B cell (primary cell): ENCODE measurements at regions not wholly inside any gene's neighbourhood (a gene's known extent, or its start where the extent isn't known, plus 50 kb on each side); places are given as distances from the start of the nearest gene placed in this dataset.

Source experiments
- ATAC-seq: fragments of 200-7000 bp; cut with Tn5 transposase; one replicate; pipeline ENCODE4 v1.10.0; 2021; ENCODE audit warnings: low read depth, mild to moderate bottlenecking, moderate number of reproducible peaks, moderate library complexity
- CTCF ChIA-PET: fragments of 350-600 bp; sonication (Branson Sonifier 250); formaldehyde crosslinking; loops from one replicate; lab custom pipeline; 2021; ENCODE audit warnings: antibody characterized with exemption, inconsistent platforms; lab: Charles Lee
- POLR2A ChIA-PET: fragments of 350-600 bp; sonication (Branson Sonifier 250); formaldehyde crosslinking; loops from one replicate; lab custom pipeline; 2021; ENCODE audit warnings: antibody characterized with exemption; lab: Charles Lee
- DNase-seq: peaks from one replicate; pipeline ENCODE4 v3.0.0; 2013
- H2AFZ ChIP-seq: 2 replicates; pipeline ENCODE4 v1.6.1; 2012; ENCODE audit warnings: mild to moderate bottlenecking, low read depth, low read length; ENCODE audit not compliant: insufficient read depth, poor library complexity, severe bottlenecking
- H3K27ac ChIP-seq, 2 donors: 1 replicate in 1 of 2; 2 replicates in 1 of 2; pipeline ENCODE4 v1.5.1; 2012 to 2013; ENCODE audit warnings: low read length in 2 of 2, mild to moderate bottlenecking in 2 of 2, moderate library complexity in 1 of 2
- H3K27me3 ChIP-seq, 4 experiments: fragments of 200-600 bp in 1 of 4; sonication (generic) in 1 of 4; replicated peaks in 1 of 4; 1 replicate in 2 of 4; 2 replicates in 2 of 4; pipeline versions ENCODE4 v1.6.1 to v1.7.0; 2013 to 2016; ENCODE audit warnings: low read length in 3 of 4, mild to moderate bottlenecking in 2 of 4, mixed read lengths in 1 of 4, moderate library complexity in 1 of 4; ENCODE audit not compliant: insufficient read depth in 4 of 4, control insufficient read depth in 3 of 4; ENCODE audit errors: control extremely low read depth in 1 of 4
- H3K36me3 ChIP-seq, 2 experiments: replicated peaks in 1 of 2; 1 replicate in 1 of 2; 2 replicates in 1 of 2; pipeline versions ENCODE4 v1.6.1 to v1.7.1; 2013; ENCODE audit warnings: low read length in 1 of 2; ENCODE audit not compliant: insufficient read depth in 2 of 2, control insufficient read depth in 1 of 2; ENCODE audit errors: control extremely low read depth in 1 of 2, extremely low read depth in 1 of 2
- H3K4me1 ChIP-seq, 2 donors: fragments of 200-600 bp in 1 of 2; sonication (generic) in 1 of 2; 1 replicate in 1 of 2; 2 replicates in 1 of 2; pipeline versions ENCODE4 v1.5.1 to v1.6.1; 2013 to 2017; ENCODE audit warnings: low read length in 2 of 2; ENCODE audit not compliant: control insufficient read depth in 2 of 2, insufficient read depth in 2 of 2
- H3K4me2 ChIP-seq: replicated peaks from 2 replicates; pipeline ENCODE3; 2012; ENCODE audit warnings: mild to moderate bottlenecking, low read depth, low read length; ENCODE audit not compliant: poor library complexity, severe bottlenecking
- H3K4me3 ChIP-seq, 5 experiments: fragments of 200-600 bp in 1 of 5; sonication (generic) in 1 of 5; 1 replicate in 3 of 5; 2 replicates in 2 of 5; pipeline versions ENCODE4 v1.5.1 to v1.7.0; 2011 to 2016; ENCODE audit warnings: low read length in 4 of 5, mild to moderate bottlenecking in 4 of 5, low read depth in 2 of 5, control low read depth in 1 of 5, moderate library complexity in 1 of 5; ENCODE audit not compliant: insufficient read depth in 1 of 5; ENCODE audit errors: control extremely low read depth in 1 of 5, extremely low read depth in 1 of 5
- H3K79me2 ChIP-seq: fragments of 200-600 bp; sonication (generic); one replicate; pipeline ENCODE4 v1.6.0; 2016; ENCODE audit warnings: low read length; ENCODE audit not compliant: control insufficient read depth, insufficient read depth
- H3K9ac ChIP-seq: fragments of 200-600 bp; sonication (generic); 2 replicates; pipeline ENCODE4 v1.6.1; 2017; ENCODE audit warnings: mild to moderate bottlenecking, low read length, moderate library complexity
- H3K9me3 ChIP-seq, 3 donors: one replicate each; pipeline versions ENCODE4 v1.6.1 to v1.7.1; 2013; ENCODE audit warnings: low read length in 2 of 3; ENCODE audit not compliant: control insufficient read depth in 2 of 3, insufficient read depth in 1 of 3; ENCODE audit errors: control extremely low read depth in 1 of 3
- H4K20me1 ChIP-seq: 2 replicates; pipeline ENCODE4 v1.6.0; 2012; ENCODE audit warnings: mild to moderate bottlenecking, low read length; ENCODE audit not compliant: insufficient read depth, control insufficient read depth, poor library complexity, severe bottlenecking
- H3K27ac Mint-ChIP-seq: one replicate; pipeline ENCODE4 v1.8.0; 2021; ENCODE audit warnings: mixed read lengths
- H3K27me3 Mint-ChIP-seq: one replicate; pipeline ENCODE4 v1.8.0; 2021; ENCODE audit warnings: mixed read lengths
- H3K4me1 Mint-ChIP-seq: one replicate; pipeline ENCODE4 v1.8.0; 2021; ENCODE audit warnings: mixed read lengths
- H3K4me3 Mint-ChIP-seq: one replicate; pipeline ENCODE4 v1.8.0; 2021; ENCODE audit warnings: mixed read lengths
- H3K9me3 Mint-ChIP-seq: one replicate; pipeline ENCODE4 v1.8.0; 2022; ENCODE audit warnings: mixed read lengths; ENCODE audit not compliant: insufficient read depth
- EZH2 ChIP-seq: IDR thresholded peaks from 2 replicates; pipeline ENCODE4 v1.6.1; 2012; ENCODE audit warnings: borderline replicate concordance, low read depth, mild to moderate bottlenecking, moderate library complexity, low read length; ENCODE audit not compliant: insufficient read depth, poor library complexity, severe bottlenecking
- WGBS: methylation state at CpG from one replicate; pipeline ENCODE4 v1.1.5; 2013; ENCODE audit warnings: missing lambda C conversion rate; ENCODE audit not compliant: insufficient coverage; 5-methylcytosine and 5-hydroxymethylcytosine counted together
- intact Hi-C: fragments of 100-400 bp; cut with micrococcal nuclease; formaldehyde crosslinking; loops from one replicate; pipeline ENCODE4 v1.10.0; 2022
- TF ChIP-seq, protein P1 (sequence below): fragments of 200-600 bp; IDR thresholded peaks from one replicate; pipeline ENCODE4 v1.8.0; 2022; ENCODE audit warnings: antibody characterized with exemption, mild to moderate bottlenecking

DNA sequence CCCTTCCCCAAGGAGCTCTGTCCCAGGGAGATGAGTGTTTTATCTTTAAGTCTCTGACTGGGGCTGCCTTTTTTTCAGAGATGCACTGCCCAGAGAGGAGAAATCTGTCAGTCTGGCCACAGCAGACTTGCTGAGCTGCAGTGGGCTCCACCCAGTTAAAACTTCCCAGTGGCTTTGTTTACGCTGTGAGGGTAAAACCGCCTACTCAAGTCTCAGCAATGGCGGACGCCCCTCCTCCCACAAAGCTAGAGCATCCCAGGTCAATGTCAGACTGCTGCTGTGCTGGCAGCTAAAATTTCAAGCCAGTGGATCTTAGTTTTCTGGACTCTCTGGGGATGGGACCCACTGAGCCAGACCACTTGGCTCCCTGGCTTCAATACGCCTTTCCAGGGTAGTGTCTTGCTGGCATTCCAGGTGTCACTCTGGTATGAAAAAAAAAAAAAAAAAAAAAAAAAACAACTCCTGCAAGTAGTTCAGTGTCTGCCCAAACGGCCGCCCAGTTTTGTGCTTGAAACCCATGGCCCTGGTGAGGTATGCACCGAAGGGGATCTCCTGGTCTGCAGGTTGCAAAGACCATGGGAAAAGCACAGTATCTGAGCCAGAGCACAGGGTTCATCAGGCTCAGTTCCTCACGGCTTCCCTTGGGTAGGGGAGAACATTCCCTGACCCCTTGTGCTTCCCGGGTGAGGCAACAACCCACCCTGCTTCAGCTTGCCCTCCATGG lies 1616.1 kb upstream of the ADGRL3 start:
- WGBS = 94% methylated on average over 7 of the region's 10 CpGs
- DNase-seq = no peak

More for the DNA sequence above, 1616.1 kb upstream of the ADGRL3 start:
- Mint-ChIP-seq H3K27me3 (no peaks in the 10 kb centered on the region), H3K4me3 (no peak overlapping the region), H3K27ac (no peak overlapping the region), H3K4me1 (no peaks in the 10 kb centered on the region), H3K9me3 (no peaks in the 10 kb centered on the region)
- Histone ChIP-seq H3K4me1 (no peaks in the 10 kb centered on the region), H3K9ac (no peak overlapping the region), H3K4me2 (no peak overlapping the region), H3K27ac (no peak overlapping the region), H3K36me3 (no peaks in the 10 kb centered on the region), H3K27me3 (no peaks in the 10 kb centered on the region), H3K4me3 (no peak overlapping the region), H3K9me3 (peaks cover 0 to 5% (median 0%) of the 10 kb centered on the region in 3 donors), H3K79me2 (no peaks in the 10 kb centered on the region), H4K20me1 (no peaks in the 10 kb centered on the region), H2AFZ (no peak overlapping the region)
- TF ChIP-seq EZH2 = no peak
- TF ChIP-seq, protein P1, sequence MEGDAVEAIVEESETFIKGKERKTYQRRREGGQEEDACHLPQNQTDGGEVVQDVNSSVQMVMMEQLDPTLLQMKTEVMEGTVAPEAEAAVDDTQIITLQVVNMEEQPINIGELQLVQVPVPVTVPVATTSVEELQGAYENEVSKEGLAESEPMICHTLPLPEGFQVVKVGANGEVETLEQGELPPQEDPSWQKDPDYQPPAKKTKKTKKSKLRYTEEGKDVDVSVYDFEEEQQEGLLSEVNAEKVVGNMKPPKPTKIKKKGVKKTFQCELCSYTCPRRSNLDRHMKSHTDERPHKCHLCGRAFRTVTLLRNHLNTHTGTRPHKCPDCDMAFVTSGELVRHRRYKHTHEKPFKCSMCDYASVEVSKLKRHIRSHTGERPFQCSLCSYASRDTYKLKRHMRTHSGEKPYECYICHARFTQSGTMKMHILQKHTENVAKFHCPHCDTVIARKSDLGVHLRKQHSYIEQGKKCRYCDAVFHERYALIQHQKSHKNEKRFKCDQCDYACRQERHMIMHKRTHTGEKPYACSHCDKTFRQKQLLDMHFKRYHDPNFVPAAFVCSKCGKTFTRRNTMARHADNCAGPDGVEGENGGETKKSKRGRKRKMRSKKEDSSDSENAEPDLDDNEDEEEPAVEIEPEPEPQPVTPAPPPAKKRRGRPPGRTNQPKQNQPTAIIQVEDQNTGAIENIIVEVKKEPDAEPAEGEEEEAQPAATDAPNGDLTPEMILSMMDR = no peak
- no peak for ATAC-seq
- ChIA-PET POLR2A (no interaction called here), CTCF (no interaction called here)
- intact Hi-C loops = no loop called here
